PC-9 (cell line): ENCODE measurements at regions not wholly inside any gene's neighbourhood (a gene's known extent, or its start where the extent isn't known, plus 50 kb on each side); places are given as distances from the start of the nearest gene placed in this dataset.
"Not testable (repeated sequence)": the region's sequence is repeated elsewhere in the genome, so short reads cannot be mapped to it uniquely, and the experiment has no call there.

Experiments
- EZH2 ChIP-seq: fragments of 200-600 bp; sonication (generic); IDR thresholded peaks from 2 replicates; pipeline ENCODE4 v1.8.0; 2017; ENCODE audit warnings: antibody characterized with exemption, low read depth
- TF ChIP-seq, protein P1 (sequence below): fragments of 200-600 bp; sonication (generic); conservative IDR thresholded peaks from 2 replicates; pipeline ENCODE4 v1.6.1; 2017; ENCODE audit warnings: mixed run types, antibody characterized with exemption, mild to moderate bottlenecking, moderate library complexity

DNA sequence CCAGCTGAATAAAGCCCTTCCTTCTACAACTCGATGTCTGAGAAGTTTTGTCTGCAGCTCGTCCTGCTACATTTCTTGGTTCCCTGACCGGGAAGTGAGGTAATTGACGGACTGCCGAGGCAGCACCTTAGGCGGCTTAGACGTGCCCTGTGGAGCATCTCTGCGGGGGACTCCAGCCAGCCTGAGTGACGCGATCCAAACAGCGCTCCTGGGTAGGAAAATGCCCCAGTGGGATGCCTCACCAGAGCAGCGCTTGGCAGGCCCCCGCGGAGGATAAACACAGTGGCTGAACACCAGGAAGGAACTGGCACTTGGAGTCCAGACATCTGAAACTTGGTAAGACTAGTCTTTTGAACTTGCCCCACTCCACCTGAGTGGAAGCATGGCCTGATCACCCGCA is 737.3 kb downstream of the COL12A1 start:
- TF ChIP-seq, protein P1, sequence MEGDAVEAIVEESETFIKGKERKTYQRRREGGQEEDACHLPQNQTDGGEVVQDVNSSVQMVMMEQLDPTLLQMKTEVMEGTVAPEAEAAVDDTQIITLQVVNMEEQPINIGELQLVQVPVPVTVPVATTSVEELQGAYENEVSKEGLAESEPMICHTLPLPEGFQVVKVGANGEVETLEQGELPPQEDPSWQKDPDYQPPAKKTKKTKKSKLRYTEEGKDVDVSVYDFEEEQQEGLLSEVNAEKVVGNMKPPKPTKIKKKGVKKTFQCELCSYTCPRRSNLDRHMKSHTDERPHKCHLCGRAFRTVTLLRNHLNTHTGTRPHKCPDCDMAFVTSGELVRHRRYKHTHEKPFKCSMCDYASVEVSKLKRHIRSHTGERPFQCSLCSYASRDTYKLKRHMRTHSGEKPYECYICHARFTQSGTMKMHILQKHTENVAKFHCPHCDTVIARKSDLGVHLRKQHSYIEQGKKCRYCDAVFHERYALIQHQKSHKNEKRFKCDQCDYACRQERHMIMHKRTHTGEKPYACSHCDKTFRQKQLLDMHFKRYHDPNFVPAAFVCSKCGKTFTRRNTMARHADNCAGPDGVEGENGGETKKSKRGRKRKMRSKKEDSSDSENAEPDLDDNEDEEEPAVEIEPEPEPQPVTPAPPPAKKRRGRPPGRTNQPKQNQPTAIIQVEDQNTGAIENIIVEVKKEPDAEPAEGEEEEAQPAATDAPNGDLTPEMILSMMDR, result not testable (repeated sequence)
- TF ChIP-seq EZH2, result not testable (repeated sequence)
